ENCODE measurements at regions not wholly inside any gene's neighbourhood (a gene's known extent, or its start where the extent isn't known, plus 50 kb on each side); places are given as distances from the start of the nearest gene placed in this dataset.

DNA sequence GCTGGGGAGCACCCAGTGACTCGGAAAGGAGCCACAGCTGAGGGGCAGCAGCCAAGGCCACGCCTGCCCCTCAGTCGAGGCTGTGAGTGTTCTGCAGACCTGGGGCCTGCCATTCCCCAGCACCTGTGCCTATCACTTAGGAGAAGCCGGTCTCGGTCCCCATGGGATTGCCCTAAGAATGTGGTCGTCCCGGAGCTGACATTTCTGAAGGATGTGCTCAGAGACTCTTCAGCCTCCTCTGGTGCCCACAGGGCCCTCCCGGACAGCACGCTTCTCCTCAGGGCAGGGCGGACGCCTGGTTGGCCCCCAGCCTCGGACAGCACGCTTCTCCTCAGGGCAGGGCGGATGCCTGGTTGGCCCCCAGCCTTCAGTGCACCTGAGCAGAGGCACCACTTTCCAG lies 223.9 kb downstream of the ERMARD start:
- no peak for TF ChIP-seq EZH2 (IDR thresholded peaks at IDR 0.05; ENCODE audit: insufficient read depth, poor library complexity, severe bottlenecking)
- TF ChIP-seq EZH2phosphoT487 (IDR thresholded peaks at IDR 0.05; ENCODE audit: insufficient read depth, low read depth) = no peak
